A673 (cell line): ENCODE measurements at regions not wholly inside any gene's neighbourhood (a gene's known extent, or its start where the extent isn't known, plus 50 kb on each side); places are given as distances from the start of the nearest gene placed in this dataset.

Source experiments
- BruUV-seq: library from RNA; stranded (reverse); fragments of 400-500 nt; replicated peaks from 2 replicates; lab custom pipeline; 2021; lab: Mats Ljungman, UMichigan
- CTCF ChIA-PET: fragments of 300-600 bp; sonication (Branson Sonifier 250); formaldehyde crosslinking; loops from one replicate; lab custom pipeline; 2022; ENCODE audit warnings: antibody characterized with exemption; lab: Charles Lee
- POLR2A ChIA-PET: fragments of 300-600 bp; sonication (Branson Sonifier 250); formaldehyde crosslinking; loops from one replicate; lab custom pipeline; 2022; ENCODE audit warnings: antibody characterized with exemption; ENCODE audit not compliant: low non-redundant PET; lab: Charles Lee
- DNase-seq: peaks from one replicate; pipeline ENCODE4 v3.0.0-alpha.2; 2015; ENCODE audit warnings: low spot score
- H3K27ac ChIP-seq: fragments of 200-600 bp; sonication (generic); 2 replicates; pipeline ENCODE4 v1.5.1; 2016; ENCODE audit warnings: mixed run types, low read depth, mild to moderate bottlenecking, mixed read lengths, antibody characterized with exemption, low read length; ENCODE audit not compliant: poor library complexity, severe bottlenecking
- H3K27me3 ChIP-seq: fragments of 200-600 bp; sonication (generic); replicated peaks from 2 replicates; pipeline ENCODE4 v1.6.1; 2017; ENCODE audit warnings: mixed run types, low read depth, mild to moderate bottlenecking, mixed read lengths, antibody characterized with exemption, low read length; ENCODE audit not compliant: insufficient read depth, poor library complexity
- H3K36me3 ChIP-seq: fragments of 200-600 bp; sonication (generic); 2 replicates; pipeline ENCODE4 v1.6.1; 2016; ENCODE audit warnings: mixed run types, mild to moderate bottlenecking, mixed read lengths, antibody characterized with exemption, low read length; ENCODE audit not compliant: insufficient read depth, poor library complexity, severe bottlenecking
- H3K4me1 ChIP-seq: fragments of 200-600 bp; sonication (generic); 2 replicates; pipeline ENCODE4 v1.6.1; 2017; ENCODE audit warnings: mixed run types, mild to moderate bottlenecking, mixed read lengths, antibody characterized with exemption, low read length; ENCODE audit not compliant: insufficient read depth, poor library complexity, severe bottlenecking
- H3K4me3 ChIP-seq: fragments of 200-600 bp; sonication (generic); 2 replicates; pipeline ENCODE4 v1.5.1; 2016; ENCODE audit warnings: low read depth, mixed run types, mild to moderate bottlenecking, mixed read lengths, low read length; ENCODE audit not compliant: poor library complexity, severe bottlenecking
- H3K9me3 ChIP-seq: fragments of 200-600 bp; sonication (generic); 2 replicates; pipeline ENCODE4 v1.6.1; 2016; ENCODE audit warnings: mixed run types, low read depth, mild to moderate bottlenecking, mixed read lengths, antibody characterized with exemption, low read length; ENCODE audit not compliant: poor library complexity, severe bottlenecking
- EZH2 ChIP-seq: fragments of 200-600 bp; sonication (generic); IDR thresholded peaks from 2 replicates; pipeline ENCODE4 v1.6.1; 2017; ENCODE audit warnings: borderline replicate concordance, low read depth, mild to moderate bottlenecking, mixed read lengths, antibody characterized with exemption, low read length; ENCODE audit not compliant: poor library complexity, severe bottlenecking
- intact Hi-C: fragments of 100-400 bp; cut with micrococcal nuclease; formaldehyde crosslinking; loops from one replicate; pipeline ENCODE4 v1.10.0; 2022; ENCODE audit not compliant: unreplicated experiment
- TF ChIP-seq, protein P1 (sequence below): fragments of 300-800, 200-600 bp; sonication (generic); conservative IDR thresholded peaks from 2 replicates; pipeline ENCODE4 v1.5.1; 2017; ENCODE audit warnings: low read depth, mild to moderate bottlenecking, antibody characterized with exemption, low read length, moderate library complexity, mixed read lengths

DNA sequence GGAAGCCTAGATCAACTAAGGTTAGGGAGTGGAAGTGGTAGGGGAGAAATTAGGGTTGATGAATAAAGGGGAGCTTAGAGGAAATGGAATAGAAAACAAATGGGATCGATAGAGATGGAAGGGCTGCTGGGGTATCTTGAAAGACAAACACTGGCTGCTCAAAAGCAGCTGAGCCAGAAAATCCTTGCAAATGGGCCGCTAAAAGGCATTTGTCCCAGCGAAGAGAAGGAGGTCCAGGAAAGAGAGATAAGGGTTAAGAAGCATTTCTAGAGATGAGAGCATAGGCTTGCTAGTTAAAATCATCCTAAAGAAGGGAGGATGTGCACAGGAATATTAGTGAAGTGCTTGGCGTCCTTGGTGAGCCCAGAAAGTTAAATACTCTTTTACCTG lies 258.0 kb upstream of the CBLB start:
- ChIA-PET CTCF (no interaction called here), POLR2A (no interaction called here)
- no TSS peak for BruUV-seq
- no peak for DNase-seq
- H3K27ac ChIP-seq, result no peak overlapping the region
- no peaks in the 10 kb centered on the region for H3K36me3 ChIP-seq
- no peaks in the 10 kb centered on the region for H3K9me3 ChIP-seq
- H3K27me3 ChIP-seq, result no peaks in the 10 kb centered on the region
- intact Hi-C loops, result no loop called here
- H3K4me1 ChIP-seq, result peaks cover 19% of the 10 kb centered on the region
- TF ChIP-seq, protein P1, sequence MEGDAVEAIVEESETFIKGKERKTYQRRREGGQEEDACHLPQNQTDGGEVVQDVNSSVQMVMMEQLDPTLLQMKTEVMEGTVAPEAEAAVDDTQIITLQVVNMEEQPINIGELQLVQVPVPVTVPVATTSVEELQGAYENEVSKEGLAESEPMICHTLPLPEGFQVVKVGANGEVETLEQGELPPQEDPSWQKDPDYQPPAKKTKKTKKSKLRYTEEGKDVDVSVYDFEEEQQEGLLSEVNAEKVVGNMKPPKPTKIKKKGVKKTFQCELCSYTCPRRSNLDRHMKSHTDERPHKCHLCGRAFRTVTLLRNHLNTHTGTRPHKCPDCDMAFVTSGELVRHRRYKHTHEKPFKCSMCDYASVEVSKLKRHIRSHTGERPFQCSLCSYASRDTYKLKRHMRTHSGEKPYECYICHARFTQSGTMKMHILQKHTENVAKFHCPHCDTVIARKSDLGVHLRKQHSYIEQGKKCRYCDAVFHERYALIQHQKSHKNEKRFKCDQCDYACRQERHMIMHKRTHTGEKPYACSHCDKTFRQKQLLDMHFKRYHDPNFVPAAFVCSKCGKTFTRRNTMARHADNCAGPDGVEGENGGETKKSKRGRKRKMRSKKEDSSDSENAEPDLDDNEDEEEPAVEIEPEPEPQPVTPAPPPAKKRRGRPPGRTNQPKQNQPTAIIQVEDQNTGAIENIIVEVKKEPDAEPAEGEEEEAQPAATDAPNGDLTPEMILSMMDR, result no peak
- no peak for TF ChIP-seq EZH2
- no peak overlapping the region for H3K4me3 ChIP-seq

DNA sequence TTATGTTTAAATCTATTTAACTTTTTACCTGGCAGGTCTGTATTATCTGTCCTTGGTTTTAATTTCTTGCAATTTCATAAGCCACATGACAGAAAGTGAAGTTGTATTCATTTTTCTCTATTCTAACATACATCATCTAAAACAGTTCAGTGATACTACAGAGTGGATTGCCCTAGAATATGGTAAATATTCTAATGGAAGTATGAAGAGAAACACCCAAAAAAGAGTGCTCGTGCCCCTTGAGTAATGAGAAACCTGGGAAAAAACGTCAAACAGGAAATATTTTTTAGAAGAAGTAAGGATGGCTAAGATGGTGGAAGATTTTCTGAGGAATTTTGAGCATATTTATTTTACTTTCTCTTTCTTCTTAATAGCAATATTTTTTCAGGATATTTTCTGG lies 261.1 kb upstream of the CBLB start:
- no peaks in the 10 kb centered on the region for H3K9me3 ChIP-seq
- H3K27me3 ChIP-seq, result no peaks in the 10 kb centered on the region
- TF ChIP-seq, protein P1, result no peak
- TF ChIP-seq EZH2, result no peak
- DNase-seq, result no peak
- peak overlapping the region; percentile 66 for H3K27ac ChIP-seq
- ChIA-PET CTCF (no interaction called here), POLR2A (no interaction called here)
- H3K36me3 ChIP-seq, result no peaks in the 10 kb centered on the region
- intact Hi-C loops, result no loop called here
- BruUV-seq, result no TSS peak
- H3K4me3 ChIP-seq, result no peak overlapping the region
- H3K4me1 ChIP-seq, result peaks cover 25% of the 10 kb centered on the region

DNA sequence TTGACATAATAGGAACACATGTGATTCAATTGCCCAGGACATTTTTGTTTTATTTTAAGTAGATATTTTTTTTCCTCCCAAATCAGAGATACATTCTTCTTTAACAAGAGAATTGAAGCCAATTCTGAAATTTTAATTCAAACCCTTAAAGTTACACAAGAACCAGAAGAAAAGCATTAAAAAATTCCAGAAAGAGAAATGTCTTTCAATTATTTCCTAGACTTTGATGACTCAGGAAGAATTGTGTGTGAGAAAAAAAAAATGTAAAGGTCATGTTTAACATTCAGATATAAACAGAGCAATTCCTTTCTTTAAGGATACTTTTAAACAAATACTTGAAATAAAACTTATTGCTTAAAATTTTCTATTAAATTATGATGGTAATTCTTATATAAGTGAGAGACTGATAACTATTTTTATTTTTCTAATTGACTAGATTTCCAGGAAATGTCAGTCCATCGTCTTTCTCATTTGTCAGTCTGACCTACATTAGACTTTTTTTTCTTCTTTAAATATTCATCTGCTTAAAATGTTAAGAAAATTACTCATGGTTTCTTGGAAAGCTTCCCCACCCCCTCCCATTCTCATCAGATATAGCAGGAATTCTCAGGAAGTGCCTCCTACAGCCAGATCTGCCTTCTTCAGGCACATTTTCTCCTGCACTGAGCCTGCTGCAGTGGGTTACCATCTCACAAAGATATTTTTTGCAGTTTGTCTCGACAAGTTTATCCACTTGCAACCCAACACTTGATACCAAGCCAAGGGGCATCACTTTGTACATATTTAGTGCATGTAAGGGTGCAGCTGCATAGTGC lies 261.8 kb upstream of the CBLB start:
- ChIA-PET CTCF (no interaction called here), POLR2A (no interaction called here)
- intact Hi-C loops, result no loop called here
- Histone ChIP-seq H3K36me3 (no peaks in the 10 kb centered on the region), H3K4me1 (peaks cover 25% of the 10 kb centered on the region), H3K27ac (peak overlapping the region; percentile 66), H3K9me3 (no peaks in the 10 kb centered on the region), H3K27me3 (no peaks in the 10 kb centered on the region), H3K4me3 (no peak overlapping the region)
- DNase-seq, result peak; percentile 68
- no TSS peak for BruUV-seq
- TF ChIP-seq, protein P1, result no peak
- no peak for TF ChIP-seq EZH2
